H1 (cell line): ENCODE measurements at regions not wholly inside any gene's neighbourhood (a gene's known extent, or its start where the extent isn't known, plus 50 kb on each side); places are given as distances from the start of the nearest gene placed in this dataset.

Source experiments
- CTCF ChIP-seq, 3 experiments: IDR thresholded peaks; 1 replicate in 2 of 3; 2 replicates in 1 of 3; pipeline versions ENCODE4 v1.5.1 to v1.6.1; 2011; ENCODE audit warnings: low read length in 3 of 3, mild to moderate bottlenecking in 3 of 3, inconsistent platforms in 2 of 3, low read depth in 1 of 3, moderate library complexity in 1 of 3; ENCODE audit not compliant: insufficient read depth in 1 of 3; ENCODE audit errors: control extremely low read depth in 1 of 3
- POLR2AphosphoS5 ChIP-seq: IDR thresholded peaks from 2 replicates; pipeline ENCODE4 v1.6.1; 2011; ENCODE audit warnings: low read depth, low read length

GRCh38 chr6:1477432-1478090, 88.2 kb downstream of the FOXF2 start:
- TF ChIP-seq POLR2AphosphoS5 (no peak), CTCF (IDR thresholded peaks at IDR 0.05; ENCODE audit: control extremely low read depth in 1 of 3, insufficient read depth in 1 of 3, low read depth in 1 of 3, low read length in 3 of 3) (no peak)
